Loucy (cell line): ENCODE measurements at regions not wholly inside any gene's neighbourhood (a gene's known extent, or its start where the extent isn't known, plus 50 kb on each side); places are given as distances from the start of the nearest gene placed in this dataset.

Experiments
- EZH2phosphoT487 ChIP-seq: fragments of 200-600 bp; IDR thresholded peaks from 2 replicates; pipeline ENCODE4 v1.6.1; 2018; ENCODE audit warnings: antibody characterized with exemption, mild to moderate bottlenecking, moderate library complexity, borderline replicate concordance
- TF ChIP-seq, protein P1 (sequence below): fragments of 200-600 bp; sonication (generic); conservative IDR thresholded peaks from 2 replicates; pipeline ENCODE4 v1.5.1; 2014; ENCODE audit warnings: mild to moderate bottlenecking, antibody characterized with exemption, low read length

GRCh38 chr10:8520382-8520781 lies 465.9 kb downstream of the GATA3 start:
- TF ChIP-seq, protein P1, sequence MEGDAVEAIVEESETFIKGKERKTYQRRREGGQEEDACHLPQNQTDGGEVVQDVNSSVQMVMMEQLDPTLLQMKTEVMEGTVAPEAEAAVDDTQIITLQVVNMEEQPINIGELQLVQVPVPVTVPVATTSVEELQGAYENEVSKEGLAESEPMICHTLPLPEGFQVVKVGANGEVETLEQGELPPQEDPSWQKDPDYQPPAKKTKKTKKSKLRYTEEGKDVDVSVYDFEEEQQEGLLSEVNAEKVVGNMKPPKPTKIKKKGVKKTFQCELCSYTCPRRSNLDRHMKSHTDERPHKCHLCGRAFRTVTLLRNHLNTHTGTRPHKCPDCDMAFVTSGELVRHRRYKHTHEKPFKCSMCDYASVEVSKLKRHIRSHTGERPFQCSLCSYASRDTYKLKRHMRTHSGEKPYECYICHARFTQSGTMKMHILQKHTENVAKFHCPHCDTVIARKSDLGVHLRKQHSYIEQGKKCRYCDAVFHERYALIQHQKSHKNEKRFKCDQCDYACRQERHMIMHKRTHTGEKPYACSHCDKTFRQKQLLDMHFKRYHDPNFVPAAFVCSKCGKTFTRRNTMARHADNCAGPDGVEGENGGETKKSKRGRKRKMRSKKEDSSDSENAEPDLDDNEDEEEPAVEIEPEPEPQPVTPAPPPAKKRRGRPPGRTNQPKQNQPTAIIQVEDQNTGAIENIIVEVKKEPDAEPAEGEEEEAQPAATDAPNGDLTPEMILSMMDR: peak; percentile 24; the same call in 1 of the 2 replicates
- no peak for TF ChIP-seq EZH2phosphoT487
